Upper lobe of right lung (tissue), 1 donor: ENCODE measurements at regions not wholly inside any gene's neighbourhood (a gene's known extent, or its start where the extent isn't known, plus 50 kb on each side); places are given as distances from the start of the nearest gene placed in this dataset.
A peak's percentile ranks its signal among the peaks of the same experiment; 100 is the strongest.

Experiments used
- ATAC-seq: fragments of 200-7000 bp; cut with Tn5 transposase; one replicate; pipeline ENCODE4 v1.9.1; 2020; ENCODE audit warnings: mild to moderate bottlenecking, moderate library complexity
- DNase-seq: peaks from one replicate; pipeline ENCODE4 v3.0.0-alpha.2; 2020
- H3K27ac ChIP-seq: fragments of 200-600 bp; one replicate; pipeline ENCODE4 v1.8.0; 2022
- H3K27me3 ChIP-seq: fragments of 200-600 bp; one replicate; pipeline ENCODE4 v1.8.0; 2022; ENCODE audit warnings: mild to moderate bottlenecking
- H3K36me3 ChIP-seq: fragments of 200-600 bp; one replicate; pipeline ENCODE4 v1.8.0; 2022
- H3K4me1 ChIP-seq: fragments of 200-600 bp; one replicate; pipeline ENCODE4 v1.8.0; 2022
- H3K4me3 ChIP-seq: fragments of 200-600 bp; one replicate; pipeline ENCODE4 v1.8.0; 2022; ENCODE audit warnings: mild to moderate bottlenecking
- H3K9me3 ChIP-seq: fragments of 200-600 bp; one replicate; pipeline ENCODE4 v1.8.0; 2022
- CTCF ChIP-seq: fragments of 200-600 bp; IDR thresholded peaks from one replicate; pipeline ENCODE4 v1.8.0; 2022; ENCODE audit warnings: antibody characterized with exemption
- intact Hi-C: fragments of 100-400 bp; cut with DNase I; formaldehyde crosslinking; loops from one replicate; pipeline ENCODE4 v1.11.0; 2022
- donor health status: DM: no; HTN: yes; CAD: no; lungs with severe emphysema.

DNA sequence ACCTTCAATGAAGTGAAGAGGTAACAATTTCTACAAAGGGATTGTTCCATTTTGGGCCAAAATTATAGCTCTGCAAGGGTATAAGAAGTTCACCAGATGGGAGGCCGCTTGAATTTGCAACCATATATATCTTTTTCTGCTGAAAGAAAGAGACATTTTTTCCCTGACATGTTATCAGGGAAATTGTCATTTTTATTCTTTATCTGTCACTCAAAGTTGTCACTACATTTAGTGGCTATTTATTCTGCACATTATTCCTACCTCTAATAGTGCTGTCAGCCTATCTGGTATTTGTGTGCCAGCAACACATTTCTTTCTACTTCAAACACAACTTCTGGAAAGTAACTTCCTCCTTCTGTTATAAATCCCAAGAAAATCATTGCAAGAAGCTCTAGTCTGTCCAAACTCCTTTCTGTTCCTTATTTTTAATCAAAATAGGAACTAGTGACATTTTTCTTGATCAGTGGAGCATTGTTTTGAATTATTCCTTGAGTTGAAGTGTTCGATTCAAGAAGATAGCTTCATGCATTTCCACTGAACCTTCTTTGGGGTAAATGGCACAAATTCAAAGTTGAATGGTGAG, 137.9 kb upstream of the ATP2B1 start:
- no peak for TF ChIP-seq CTCF
- Histone ChIP-seq H3K4me1 (no peaks in the 10 kb centered on the region), H3K27ac (no peak overlapping the region), H3K4me3 (no peak overlapping the region), H3K9me3 (no peaks in the 10 kb centered on the region), H3K27me3 (no peaks in the 10 kb centered on the region), H3K36me3 (no peaks in the 10 kb centered on the region)
- ATAC-seq (peak; percentile 49), DNase-seq (no peak)
- intact Hi-C loops = no loop called here

DNA sequence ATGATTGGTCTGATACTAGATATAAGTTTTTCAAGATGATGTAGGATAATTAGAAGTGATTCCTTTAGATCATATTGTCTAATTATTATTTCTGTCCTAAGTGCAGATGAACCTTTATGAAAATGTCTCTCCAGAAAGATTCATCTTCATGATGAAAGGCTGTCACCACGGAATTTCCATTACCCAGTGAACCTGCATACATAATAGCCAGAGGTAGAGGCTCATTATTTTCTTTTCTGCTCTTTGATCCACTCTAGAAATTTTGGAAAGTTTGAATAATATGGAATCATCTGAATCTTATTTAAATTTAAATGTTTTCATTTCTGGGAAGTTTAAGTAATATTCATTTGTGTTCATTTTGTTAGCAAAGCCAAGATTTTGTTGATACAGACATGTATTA, 137.1 kb upstream of the ATP2B1 start:
- Histone ChIP-seq H3K4me1 (no peaks in the 10 kb centered on the region), H3K36me3 (no peaks in the 10 kb centered on the region), H3K27me3 (no peaks in the 10 kb centered on the region), H3K9me3 (no peaks in the 10 kb centered on the region), H3K4me3 (no peak overlapping the region), H3K27ac (no peak overlapping the region)
- intact Hi-C loops = no loop called here
- TF ChIP-seq CTCF = no peak
- DNase-seq (no peak), ATAC-seq (no peak)

- DNase-seq (no peak), ATAC-seq (no peak)
- TF ChIP-seq CTCF = no peak
- intact Hi-C loops = no loop called here
- Histone ChIP-seq H3K9me3 (no peaks in the 10 kb centered on the region), H3K4me1 (no peaks in the 10 kb centered on the region), H3K27me3 (no peaks in the 10 kb centered on the region), H3K4me3 (no peak overlapping the region), H3K27ac (no peak overlapping the region), H3K36me3 (no peaks in the 10 kb centered on the region)
Measured at GRCh38 chr12:89845366-89845765, 136.7 kb upstream of the ATP2B1 start.

GRCh38 chr12:89844539-89844938, 135.9 kb upstream of the ATP2B1 start:
- ATAC-seq (no peak), DNase-seq (no peak)
- intact Hi-C loops = no loop called here
- Histone ChIP-seq H3K9me3 (no peaks in the 10 kb centered on the region), H3K27ac (no peak overlapping the region), H3K4me3 (no peak overlapping the region), H3K27me3 (no peaks in the 10 kb centered on the region), H3K4me1 (no peaks in the 10 kb centered on the region), H3K36me3 (no peaks in the 10 kb centered on the region)
- no peak for TF ChIP-seq CTCF

DNA sequence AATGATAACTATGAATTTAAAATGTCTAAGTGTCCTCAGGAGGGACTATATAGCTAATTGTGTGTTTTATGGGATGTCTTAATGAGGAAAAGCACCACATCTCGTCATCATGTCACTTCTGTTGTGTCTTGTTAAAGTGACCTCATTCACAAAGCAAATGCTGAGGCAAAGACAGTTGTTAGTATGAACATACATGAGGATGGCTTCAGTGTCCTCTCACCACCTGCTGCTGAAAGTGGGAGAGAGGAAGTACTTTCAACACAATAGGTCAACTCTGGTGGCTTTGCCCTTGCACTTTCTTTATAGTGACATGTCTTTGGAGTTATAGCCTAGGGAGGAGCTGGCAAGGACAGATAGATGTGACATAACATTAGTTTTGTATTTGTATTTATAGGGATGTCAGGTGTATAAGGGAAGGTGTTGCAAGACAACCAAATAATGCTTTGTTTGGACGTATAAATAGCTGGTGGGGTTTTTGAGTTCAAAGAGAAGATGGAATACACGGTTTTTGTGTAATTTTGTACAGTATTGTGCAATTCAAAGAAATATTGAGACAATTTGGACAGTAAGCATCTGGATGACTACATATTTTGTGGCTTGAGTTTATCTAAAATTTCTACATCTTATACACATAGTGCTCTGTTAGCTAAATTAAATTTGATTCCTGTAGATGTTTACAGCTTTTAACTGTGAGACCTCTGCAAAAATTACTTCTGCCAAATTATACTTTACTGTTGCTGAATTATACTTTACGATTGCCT, 131.7 kb upstream of the ATP2B1 start:
- ATAC-seq (no peak), DNase-seq (no peak)
- Histone ChIP-seq H3K27me3 (no peaks in the 10 kb centered on the region), H3K4me1 (no peaks in the 10 kb centered on the region), H3K4me3 (no peak overlapping the region), H3K9me3 (no peaks in the 10 kb centered on the region), H3K27ac (no peak overlapping the region), H3K36me3 (no peaks in the 10 kb centered on the region)
- TF ChIP-seq CTCF = no peak
- intact Hi-C loops = no loop called here
